GM12891 (cell line): ENCODE measurements at regions not wholly inside any gene's neighbourhood (a gene's known extent, or its start where the extent isn't known, plus 50 kb on each side); places are given as distances from the start of the nearest gene placed in this dataset.

Source experiments
- POLR2A ChIP-seq: IDR thresholded peaks from 2 replicates; pipeline ENCODE4 v1.6.1; 2011; ENCODE audit warnings: low read depth, low read length, control low read depth
- POLR2AphosphoS5 ChIP-seq: IDR thresholded peaks from 2 replicates; pipeline ENCODE4 v1.6.1; 2011; ENCODE audit warnings: low read depth, low read length, control low read depth

DNA sequence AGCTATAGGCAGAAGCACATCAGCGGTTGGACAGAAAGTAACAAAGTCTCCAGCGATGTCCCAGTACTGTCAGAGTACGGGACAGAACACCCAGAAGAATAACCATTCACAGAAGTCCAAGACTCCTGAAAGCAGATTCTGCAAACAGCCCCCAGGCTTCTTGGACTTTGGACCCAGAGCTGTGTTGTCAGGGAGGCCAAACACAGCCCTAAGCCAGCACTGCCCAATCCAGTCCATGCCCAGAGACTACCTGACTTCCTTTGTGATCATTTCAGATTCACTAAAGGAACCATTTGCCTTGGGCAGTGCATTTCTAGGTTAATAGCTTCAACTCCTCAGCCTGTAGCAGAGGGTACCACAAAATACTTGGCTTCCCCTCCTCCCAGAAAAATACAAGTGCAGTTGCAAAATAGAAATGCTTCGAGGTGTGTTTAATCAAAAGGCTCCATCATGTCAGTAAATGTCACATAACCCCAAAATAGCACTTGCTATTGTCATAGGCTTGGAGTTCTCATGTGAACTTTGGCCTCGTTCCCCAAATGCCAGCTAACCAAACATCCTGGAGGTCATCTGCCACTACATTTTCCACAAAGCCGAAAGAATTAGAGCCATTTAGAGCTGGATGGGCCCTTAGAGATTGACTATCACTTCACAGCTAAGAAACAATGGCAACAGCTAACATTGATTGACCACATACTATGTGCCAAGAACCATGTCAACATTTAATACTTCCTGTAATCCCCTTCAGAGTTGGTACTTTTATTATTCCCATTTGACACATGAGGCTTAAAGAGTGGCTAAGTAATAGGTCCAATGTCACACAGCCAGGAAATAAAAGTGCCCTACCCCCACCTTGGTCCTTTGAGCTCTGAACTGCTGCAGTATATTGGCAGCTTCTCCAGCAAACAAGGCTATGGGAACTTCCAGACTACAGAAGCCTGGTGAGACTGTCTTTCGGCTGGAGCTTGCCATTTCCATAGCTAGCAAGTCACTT lies 329.9 kb downstream of the FOXO1 start:
- TF ChIP-seq POLR2A (no peak), POLR2AphosphoS5 (no peak)
